IMR-90 (cell line): ENCODE measurements at regions not wholly inside any gene's neighbourhood (a gene's known extent, or its start where the extent isn't known, plus 50 kb on each side); places are given as distances from the start of the nearest gene placed in this dataset.

Experiments used
- ATAC-seq: fragments of 200-7000 bp; cut with Tn5 transposase; 2 replicates; pipeline ENCODE4 v1.9.1; 2020; ENCODE audit warnings: low read depth, mild to moderate bottlenecking, moderate library complexity
- BruUV-seq: library from RNA; stranded (reverse); fragments of 400-500 nt; replicated peaks from 2 replicates; lab custom pipeline; 2021; lab: Mats Ljungman, UMichigan
- CTCF ChIA-PET: fragments of 300-600 bp; formaldehyde crosslinking; extraction: SDS; loops from one replicate; lab custom pipeline; 2021; ENCODE audit warnings: antibody characterized with exemption; lab: Yijun Ruan, JAX
- POLR2A ChIA-PET: fragments of 300-600 bp; sonication (Branson Sonifier 250); formaldehyde crosslinking; loops from one replicate; lab custom pipeline; 2022; ENCODE audit warnings: antibody characterized with exemption; ENCODE audit not compliant: unreplicated experiment; lab: Charles Lee
- DNase-seq: peaks from one replicate; pipeline ENCODE4 v3.0.0; 2013
- H2AFZ ChIP-seq: replicated peaks from 2 replicates; pipeline ENCODE3; 2013; ENCODE audit warnings: low read length, mild to moderate bottlenecking; ENCODE audit not compliant: poor library complexity
- H2AK5ac ChIP-seq: 2 replicates; pipeline ENCODE4 v1.6.1; 2013; ENCODE audit warnings: low read depth, low read length, inconsistent platforms
- H2AK9ac ChIP-seq: replicated peaks from 2 replicates; pipeline ENCODE3; 2013; ENCODE audit warnings: mild to moderate bottlenecking, low read depth, low read length, moderate library complexity; ENCODE audit not compliant: poor library complexity
- H2BK120ac ChIP-seq: 2 replicates; pipeline ENCODE4 v1.6.1; 2013; ENCODE audit warnings: low read depth, low read length, inconsistent platforms
- H2BK15ac ChIP-seq: 3 replicates; pipeline ENCODE4 v1.6.1; 2013; ENCODE audit warnings: low read depth, low read length, inconsistent platforms
- H2BK20ac ChIP-seq: 2 replicates; pipeline ENCODE4 v1.6.1; 2013; ENCODE audit warnings: low read depth, mild to moderate bottlenecking, inconsistent platforms, low read length, moderate library complexity
- H2BK5ac ChIP-seq: 2 replicates; pipeline ENCODE4 v1.6.1; 2013; ENCODE audit warnings: mild to moderate bottlenecking, low read depth, low read length, inconsistent platforms; ENCODE audit not compliant: poor library complexity, severe bottlenecking
- H3K14ac ChIP-seq: replicated peaks from 2 replicates; pipeline ENCODE4 v1.6.1; 2013; ENCODE audit warnings: low read depth, low read length, inconsistent platforms
- H3K18ac ChIP-seq: 2 replicates; pipeline ENCODE4 v1.6.1; 2013; ENCODE audit warnings: low read depth, low read length, control low read depth
- H3K23ac ChIP-seq: 2 replicates; pipeline ENCODE4 v1.6.1; 2013; ENCODE audit warnings: low read depth, low read length, inconsistent platforms
- H3K27ac ChIP-seq: 2 replicates; pipeline ENCODE4 v1.5.1; 2013; ENCODE audit warnings: mild to moderate bottlenecking, control low read depth, low read length; ENCODE audit not compliant: insufficient read depth
- H3K27me3 ChIP-seq: 2 replicates; pipeline ENCODE4 v1.6.1; 2013; ENCODE audit warnings: low read length; ENCODE audit not compliant: control insufficient read depth, insufficient read depth
- H3K36me3 ChIP-seq: 2 replicates; pipeline ENCODE4 v1.6.1; 2013; ENCODE audit warnings: low read length, mixed read lengths; ENCODE audit not compliant: control insufficient read depth, insufficient read depth
- H3K4ac ChIP-seq: 2 replicates; pipeline ENCODE4 v1.6.1; 2013; ENCODE audit warnings: low read depth, low read length, inconsistent platforms
- H3K4me1 ChIP-seq: 2 replicates; pipeline ENCODE4 v1.6.1; 2013; ENCODE audit warnings: low read length, mixed read lengths; ENCODE audit not compliant: control insufficient read depth, insufficient read depth
- H3K4me2 ChIP-seq: 2 replicates; pipeline ENCODE4 v1.6.1; 2013; ENCODE audit warnings: low read depth, mild to moderate bottlenecking, control low read depth, low read length, moderate library complexity
- H3K4me3 ChIP-seq: 2 replicates; pipeline ENCODE4 v1.5.1; 2013; ENCODE audit warnings: low read depth, mild to moderate bottlenecking, control low read depth, low read length, moderate library complexity; ENCODE audit not compliant: insufficient read depth
- H3K56ac ChIP-seq: 2 replicates; pipeline ENCODE4 v1.6.1; 2013; ENCODE audit warnings: low read length, inconsistent platforms; ENCODE audit not compliant: insufficient read depth; ENCODE audit errors: extremely low read depth
- H3K79me1 ChIP-seq, 2 experiments: 2 replicates each; pipeline ENCODE4 v1.6.1; 2013; ENCODE audit warnings: low read length in 2 of 2, inconsistent platforms in 1 of 2, low read depth in 1 of 2
- H3K9ac ChIP-seq: 2 replicates; pipeline ENCODE4 v1.6.1; 2013; ENCODE audit warnings: low read depth, low read length, control low read depth
- H3K9me1 ChIP-seq: 2 replicates; pipeline ENCODE4 v1.6.1; 2013; ENCODE audit warnings: low read length, inconsistent platforms; ENCODE audit not compliant: insufficient read depth
- H3K9me3 ChIP-seq: 2 replicates; pipeline ENCODE4 v1.6.1; 2013; ENCODE audit warnings: low read length; ENCODE audit not compliant: control insufficient read depth, insufficient read depth
- H4K20me1 ChIP-seq: 2 replicates; pipeline ENCODE4 v1.6.1; 2013; ENCODE audit warnings: low read length, inconsistent platforms; ENCODE audit not compliant: insufficient read depth
- H4K5ac ChIP-seq: 2 replicates; pipeline ENCODE4 v1.6.1; 2013; ENCODE audit warnings: mild to moderate bottlenecking, low read depth, low read length, control low read depth
- H4K8ac ChIP-seq, 2 experiments: 2 replicates each; pipeline ENCODE4 v1.6.1; 2013; ENCODE audit warnings: low read depth in 2 of 2, low read length in 2 of 2, control low read depth in 1 of 2, inconsistent platforms in 1 of 2
- H4K91ac ChIP-seq: 2 replicates; pipeline ENCODE4 v1.6.1; 2013; ENCODE audit warnings: low read depth, low read length, inconsistent platforms; ENCODE audit not compliant: insufficient read depth
- CTCF ChIP-seq: conservative IDR thresholded peaks from 2 replicates; pipeline ENCODE4 v1.5.1; 2012; ENCODE audit warnings: mild to moderate bottlenecking, low read depth, low read length, improper control_type of control experiment
- MXI1 ChIP-seq: IDR thresholded peaks from 2 replicates; pipeline ENCODE4 v1.6.1; 2012; ENCODE audit warnings: low read depth, mild to moderate bottlenecking, low read length, moderate library complexity, borderline replicate concordance
- WGBS, 2 experiments: methylation state at CpG; one replicate each; pipeline versions ENCODE4 v1.1.5 to v1.1.7; 2013; ENCODE audit warnings: missing lambda C conversion rate in 2 of 2; ENCODE audit not compliant: insufficient read length in 1 of 2; ENCODE audit errors: extremely low coverage in 2 of 2; 5-methylcytosine and 5-hydroxymethylcytosine counted together
- dilution Hi-C: fragments of 300-500 bp; cut with HindIII; formaldehyde crosslinking; loops from one replicate; pipeline ENCODE4 v1.14.3; 2018; ENCODE audit warnings: low sequenced_read_pairs; ENCODE audit not compliant: unreplicated experiment
- in situ Hi-C: fragments of 300-500 bp; cut with MboI; formaldehyde crosslinking; loops from 3 replicates; pipeline ENCODE4 v1.14.3; 2019; ENCODE audit warnings: low sequenced_read_pairs, inconsistent platforms, mixed read lengths
- intact Hi-C: fragments of 100-400 bp; cut with micrococcal nuclease; formaldehyde crosslinking; loops from 2 replicates; pipeline ENCODE4 v1.10.0; 2022

- no peak overlapping the region for H2AK5ac ChIP-seq
- H4K5ac ChIP-seq = no peak overlapping the region
- no peak overlapping the region for H2BK15ac ChIP-seq
- no peak overlapping the region for H4K91ac ChIP-seq
- H2BK5ac ChIP-seq = no peak overlapping the region
- no peaks in the 10 kb centered on the region; the same call in 1 of the 2 replicates for H3K4me1 ChIP-seq
- dilution Hi-C loops (no loop called here), intact Hi-C loops (no loop called here), in situ Hi-C loops (no loop called here)
- H3K18ac ChIP-seq = no peak overlapping the region
- H3K23ac ChIP-seq = no peak overlapping the region
- H4K8ac ChIP-seq = no peak overlapping the region
- no peaks in the 10 kb centered on the region for H3K36me3 ChIP-seq
- no peak overlapping the region for H2AFZ ChIP-seq
- H2AK9ac ChIP-seq = no peak overlapping the region
- H3K4ac ChIP-seq = no peak overlapping the region
- H3K27ac ChIP-seq = no peak overlapping the region
- no peak overlapping the region for H3K4me2 ChIP-seq
- CTCF ChIA-PET = no interaction called here
- no peak overlapping the region for H3K56ac ChIP-seq
- H3K9ac ChIP-seq = no peak overlapping the region
- no peak overlapping the region for H2BK120ac ChIP-seq
- H3K9me3 ChIP-seq = 0 out of 2 replicates have a peak, but pooled peaks cover 1% of the 10 kb centered on the region
- 63% methylated on average over 2 of the region's 3 CpGs; no CpG with 5 or more reads in 1 of the 2 experiments for WGBS, 2 experiments
- DNase-seq (no peak), ATAC-seq (no peak)
- no peaks in the 10 kb centered on the region for H3K79me1 ChIP-seq
- TF ChIP-seq MXI1 = no peak
- no peak for TF ChIP-seq CTCF
- no peaks in the 10 kb centered on the region for H4K20me1 ChIP-seq
- BruUV-seq = no TSS peak
- peaks cover 33% of the 10 kb centered on the region for H3K27me3 ChIP-seq
- no peak overlapping the region for H2BK20ac ChIP-seq
- H3K9me1 ChIP-seq = no peaks in the 10 kb centered on the region
- H3K4me3 ChIP-seq = no peak overlapping the region
- POLR2A ChIA-PET = no interaction called here
- no peak overlapping the region for H3K14ac ChIP-seq
Measured at GRCh38 chr5:167819406-167819805, 472.0 kb upstream of the WWC1 start.
